OCI-LY3 (cell line): ENCODE measurements at regions not wholly inside any gene's neighbourhood (a gene's known extent, or its start where the extent isn't known, plus 50 kb on each side); places are given as distances from the start of the nearest gene placed in this dataset.
"Not testable (repeated sequence)": the region's sequence is repeated elsewhere in the genome, so short reads cannot be mapped to it uniquely, and the experiment has no call there.

Experiments
- H2AFZ ChIP-seq: fragments of 200-600, 300-600 bp; shearing (Covaris generic); 2 replicates; pipeline ENCODE4 v1.6.0; 2014; ENCODE audit warnings: antibody characterized with exemption, low read depth, low read length
- H3K27ac ChIP-seq: fragments of 200-600, 300-600 bp; sonication (generic); 2 replicates; pipeline ENCODE4 v1.5.1; 2014; ENCODE audit warnings: mild to moderate bottlenecking, low read length, moderate library complexity, mixed read lengths
- H3K27me3 ChIP-seq: fragments of 200-600, 300-600 bp; sonication (generic); 2 replicates; pipeline ENCODE4 v1.6.1; 2014; ENCODE audit warnings: low read depth, low read length, mixed read lengths
- H3K36me3 ChIP-seq: fragments of 200-600, 300-600 bp; sonication (generic); replicated peaks from 2 replicates; pipeline ENCODE3; 2014; ENCODE audit warnings: low read depth, low read length, mixed read lengths
- H3K4me1 ChIP-seq: fragments of 300-600, 200-600 bp; sonication (generic); 2 replicates; pipeline ENCODE4 v1.6.1; 2014; ENCODE audit warnings: low read length, mixed read lengths
- H3K4me2 ChIP-seq: fragments of 200-600, 300-600 bp; sonication (generic); 2 replicates; pipeline ENCODE4 v1.6.1; 2014; ENCODE audit warnings: low read length, mixed read lengths
- H3K4me3 ChIP-seq: fragments of 300-600, 200-600 bp; sonication (generic); 2 replicates; pipeline ENCODE4 v1.5.1; 2014; ENCODE audit warnings: antibody characterized with exemption, mild to moderate bottlenecking, low read length, moderate library complexity
- H3K79me2 ChIP-seq: fragments of 300-600, 200-600 bp; shearing (Covaris generic); 2 replicates; pipeline ENCODE4 v1.6.1; 2014; ENCODE audit warnings: mild to moderate bottlenecking, low read length, mixed read lengths
- H3K9ac ChIP-seq: fragments of 300-600, 200-600 bp; shearing (Covaris generic); 2 replicates; pipeline ENCODE4 v1.6.0; 2014; ENCODE audit warnings: mild to moderate bottlenecking, low read length, moderate library complexity
- H3K9me3 ChIP-seq: fragments of 200-600, 300-600 bp; shearing (Covaris generic); 2 replicates; pipeline ENCODE4 v1.6.1; 2014; ENCODE audit warnings: low read length, mixed read lengths; ENCODE audit not compliant: insufficient read depth
- H4K20me1 ChIP-seq: fragments of 200-600, 300-600 bp; sonication (generic); 2 replicates; pipeline ENCODE4 v1.6.1; 2016; ENCODE audit warnings: low read length, mixed read lengths; ENCODE audit not compliant: insufficient read depth
- EZH2phosphoT487 ChIP-seq: fragments of 200-600 bp; shearing (Covaris generic); IDR thresholded peaks from 2 replicates; pipeline ENCODE4 v1.6.1; 2018; ENCODE audit warnings: antibody characterized with exemption, mixed run types, low read depth
- TF ChIP-seq, protein P1 (sequence below): fragments of 200-600, 300-600 bp; sonication (generic); IDR thresholded peaks from 2 replicates; pipeline ENCODE4 v1.5.1; 2014; ENCODE audit warnings: antibody characterized with exemption, low read length, low read depth

DNA sequence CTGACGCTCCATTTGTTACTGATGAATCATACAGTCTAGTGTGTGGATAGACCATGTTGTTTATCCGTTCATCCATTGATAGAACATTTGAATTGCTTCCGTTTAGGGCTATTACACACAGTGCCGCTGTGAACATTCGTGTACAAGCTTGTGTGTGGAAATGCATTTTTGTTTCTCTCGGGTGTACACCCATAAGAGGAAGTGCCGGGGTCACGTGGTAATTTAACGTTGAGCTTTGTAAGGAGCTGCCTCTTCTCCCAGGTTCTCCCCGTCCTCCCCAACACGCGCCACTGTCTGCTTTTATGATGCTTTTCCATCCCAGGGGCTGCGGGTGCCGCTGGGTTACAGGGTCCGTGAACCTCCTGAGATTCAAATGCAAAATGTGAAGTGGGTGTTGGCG, 142.3 kb downstream of the IGLL1 start:
- Histone ChIP-seq H4K20me1 (no peaks in the 10 kb centered on the region), H3K4me3 (no peak overlapping the region), H2AFZ (no peak overlapping the region)

DNA sequence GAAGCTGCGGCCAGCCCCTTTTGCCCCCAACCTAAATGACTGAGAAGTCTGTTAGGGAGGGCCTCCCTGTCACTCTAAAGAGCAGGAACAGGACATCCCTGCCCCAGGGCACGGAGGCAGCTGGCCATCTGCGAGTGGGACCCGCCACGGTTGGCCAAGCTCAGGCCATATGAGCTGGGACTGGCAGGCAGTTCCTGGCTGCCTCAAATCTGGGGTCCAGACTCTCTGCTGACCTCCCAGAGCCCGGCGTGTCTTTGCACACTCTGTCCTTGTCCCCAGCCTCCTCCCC, 143.0 kb downstream of the IGLL1 start:
- not testable (repeated sequence) for H2AFZ ChIP-seq, H3K27ac ChIP-seq, H3K4me2 ChIP-seq, H3K9me3 ChIP-seq, H3K9ac ChIP-seq, H3K36me3 ChIP-seq, H3K27me3 ChIP-seq, H4K20me1 ChIP-seq, H3K4me1 ChIP-seq, H3K79me2 ChIP-seq, H3K4me3 ChIP-seq

More for the DNA sequence above, 142.3 kb downstream of the IGLL1 start:
- Histone ChIP-seq H3K4me1 (no peaks in the 10 kb centered on the region), H3K79me2 (no peaks in the 10 kb centered on the region), H3K9ac (no peak overlapping the region), H3K4me2 (no peak overlapping the region), H3K27ac (no peak overlapping the region), H3K36me3 (no peaks in the 10 kb centered on the region), H3K27me3 (0 out of 2 replicates have a peak, but pooled peaks cover 2% of the 10 kb centered on the region), H3K9me3 (no peaks in the 10 kb centered on the region)
- TF ChIP-seq, protein P1, sequence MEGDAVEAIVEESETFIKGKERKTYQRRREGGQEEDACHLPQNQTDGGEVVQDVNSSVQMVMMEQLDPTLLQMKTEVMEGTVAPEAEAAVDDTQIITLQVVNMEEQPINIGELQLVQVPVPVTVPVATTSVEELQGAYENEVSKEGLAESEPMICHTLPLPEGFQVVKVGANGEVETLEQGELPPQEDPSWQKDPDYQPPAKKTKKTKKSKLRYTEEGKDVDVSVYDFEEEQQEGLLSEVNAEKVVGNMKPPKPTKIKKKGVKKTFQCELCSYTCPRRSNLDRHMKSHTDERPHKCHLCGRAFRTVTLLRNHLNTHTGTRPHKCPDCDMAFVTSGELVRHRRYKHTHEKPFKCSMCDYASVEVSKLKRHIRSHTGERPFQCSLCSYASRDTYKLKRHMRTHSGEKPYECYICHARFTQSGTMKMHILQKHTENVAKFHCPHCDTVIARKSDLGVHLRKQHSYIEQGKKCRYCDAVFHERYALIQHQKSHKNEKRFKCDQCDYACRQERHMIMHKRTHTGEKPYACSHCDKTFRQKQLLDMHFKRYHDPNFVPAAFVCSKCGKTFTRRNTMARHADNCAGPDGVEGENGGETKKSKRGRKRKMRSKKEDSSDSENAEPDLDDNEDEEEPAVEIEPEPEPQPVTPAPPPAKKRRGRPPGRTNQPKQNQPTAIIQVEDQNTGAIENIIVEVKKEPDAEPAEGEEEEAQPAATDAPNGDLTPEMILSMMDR = no peak
- TF ChIP-seq EZH2phosphoT487 = no peak

DNA sequence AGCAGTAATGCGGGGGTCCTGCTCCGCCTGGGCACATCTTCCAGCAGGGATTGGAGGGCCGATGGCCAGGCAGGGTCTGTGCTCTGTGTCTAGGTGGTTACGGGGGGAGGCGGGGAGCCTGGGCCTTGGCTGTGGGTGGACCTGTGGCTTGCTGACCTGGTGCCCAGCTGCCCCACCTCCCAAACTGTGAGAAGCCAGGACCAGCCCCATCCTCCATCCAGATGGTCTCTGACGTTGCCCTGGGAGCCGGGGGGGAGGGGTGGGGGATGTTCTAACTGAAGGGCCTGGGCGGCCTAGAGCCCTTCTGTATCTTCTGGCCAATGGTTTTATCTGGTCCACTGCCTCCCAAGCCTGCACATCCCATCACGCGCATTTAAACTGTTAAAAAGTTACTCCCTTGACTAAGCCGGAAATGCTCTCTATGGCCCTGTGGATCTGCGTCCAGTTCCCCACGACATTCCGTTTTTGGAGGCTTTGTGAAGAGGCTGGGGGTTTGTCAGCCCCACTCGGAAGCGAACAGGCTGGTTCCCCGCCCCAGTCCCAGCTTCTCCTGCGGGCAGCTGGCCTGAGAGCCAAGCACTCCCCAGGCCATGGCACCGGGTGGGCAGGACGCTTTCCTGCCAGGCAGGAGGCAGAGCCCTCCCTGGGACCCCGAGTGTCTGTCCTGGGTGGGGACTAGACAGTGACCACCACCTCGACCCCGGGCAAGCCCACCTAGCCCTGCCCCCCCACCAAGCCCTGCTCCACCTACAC, 143.6 kb downstream of the IGLL1 start:
- H2AFZ ChIP-seq = not testable (repeated sequence)

DNA sequence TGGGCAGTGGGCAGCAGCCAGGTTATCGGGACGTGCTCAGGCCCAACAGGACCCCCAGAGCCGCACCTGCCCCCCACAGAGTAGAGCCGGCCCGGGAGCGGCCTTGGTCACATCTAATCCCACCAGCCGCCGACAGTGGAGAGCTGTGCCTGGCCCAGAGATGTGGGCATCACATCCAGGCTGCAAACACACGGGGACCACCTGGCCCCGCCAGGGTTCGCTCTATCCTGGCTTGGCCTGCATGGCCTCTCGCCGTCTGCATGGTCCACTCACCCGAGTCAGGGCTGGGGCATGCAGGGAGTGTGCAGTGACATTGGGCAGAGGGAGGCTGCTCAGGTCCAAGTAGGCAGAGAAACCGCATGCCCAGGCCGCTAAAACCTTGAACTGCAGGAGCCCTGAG, 144.9 kb downstream of the IGLL1 start:
- not testable (repeated sequence) for H4K20me1 ChIP-seq, H3K4me2 ChIP-seq, H3K27ac ChIP-seq, H3K79me2 ChIP-seq, H3K9me3 ChIP-seq, H3K36me3 ChIP-seq, H2AFZ ChIP-seq, H3K9ac ChIP-seq, H3K4me3 ChIP-seq, H3K4me1 ChIP-seq, H3K27me3 ChIP-seq

More for the DNA sequence above, 143.6 kb downstream of the IGLL1 start:
- H3K4me1 ChIP-seq, H3K4me3 ChIP-seq, H3K9ac ChIP-seq, H3K27ac ChIP-seq, H3K79me2 ChIP-seq, H3K36me3 ChIP-seq, H3K9me3 ChIP-seq, H3K27me3 ChIP-seq, H3K4me2 ChIP-seq, H4K20me1 ChIP-seq: not testable (repeated sequence)

DNA sequence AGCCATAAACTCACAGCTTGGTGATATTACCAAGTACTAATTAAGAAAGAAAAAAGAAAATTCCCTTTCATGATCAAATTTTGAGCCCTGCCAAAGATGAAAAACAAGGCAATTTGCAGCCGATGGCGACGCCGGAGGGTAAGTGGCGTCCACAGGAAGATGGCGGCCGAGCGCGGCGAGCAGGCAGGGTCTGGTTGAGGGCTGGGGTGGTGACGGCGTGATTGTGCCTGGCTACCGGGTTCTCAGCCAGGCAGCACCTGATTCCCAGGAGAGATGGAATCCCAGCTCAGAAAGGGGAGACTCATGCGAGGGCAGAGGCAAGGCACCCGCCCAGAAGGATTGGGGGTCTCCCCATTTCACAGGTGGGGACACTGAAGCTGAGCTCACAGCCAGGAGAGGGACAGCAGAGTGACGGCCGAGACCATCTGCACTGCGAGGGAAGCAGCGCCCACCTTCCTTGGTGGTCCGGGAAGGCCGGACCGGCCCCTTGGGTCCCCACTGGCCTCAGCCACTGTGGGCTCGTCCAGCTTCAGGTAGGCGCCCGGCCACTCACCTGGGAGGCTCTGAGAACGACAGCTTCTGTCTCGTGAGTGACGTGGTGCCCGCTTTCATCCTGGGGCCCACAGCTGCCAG, 145.8 kb downstream of the IGLL1 start:
- H3K27me3 ChIP-seq, H3K4me2 ChIP-seq, H2AFZ ChIP-seq, H4K20me1 ChIP-seq, H3K36me3 ChIP-seq, H3K79me2 ChIP-seq, H3K4me3 ChIP-seq, H3K4me1 ChIP-seq, H3K9me3 ChIP-seq, H3K27ac ChIP-seq, H3K9ac ChIP-seq: not testable (repeated sequence)
